GM12873 (cell line): ENCODE measurements at regions not wholly inside any gene's neighbourhood (a gene's known extent, or its start where the extent isn't known, plus 50 kb on each side); places are given as distances from the start of the nearest gene placed in this dataset.

Source experiments
- CTCF ChIP-seq: IDR thresholded peaks from 2 replicates; pipeline ENCODE4 v1.5.1; 2012; ENCODE audit warnings: low read depth, mild to moderate bottlenecking, moderate library complexity, low read length, control low read depth; ENCODE audit not compliant: insufficient read depth; ENCODE audit errors: missing control alignments

GRCh38 chr6:141354191-141354955 lies 778.4 kb upstream of the GJE1 start:
- no peak for TF ChIP-seq CTCF

DNA sequence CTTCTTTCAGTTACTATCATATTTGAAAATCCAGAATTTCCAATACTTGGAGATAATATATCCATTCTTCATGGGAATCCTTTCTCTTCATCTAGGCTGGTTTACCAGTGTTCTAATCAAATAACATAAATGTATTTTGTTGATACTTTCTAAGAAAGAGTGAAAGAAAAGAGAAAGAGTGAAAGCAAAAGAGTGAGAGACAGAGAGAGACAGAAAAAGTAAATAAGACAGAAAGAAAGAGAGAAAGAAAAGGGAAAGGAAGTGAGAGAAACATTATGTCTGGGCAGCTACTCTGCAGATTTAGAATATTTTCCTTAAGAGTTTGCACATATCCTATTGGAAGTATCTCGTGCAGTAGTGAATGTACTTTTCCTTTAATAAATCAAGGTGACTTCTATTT lies 781.0 kb upstream of the GJE1 start:
- TF ChIP-seq CTCF: no peak

DNA sequence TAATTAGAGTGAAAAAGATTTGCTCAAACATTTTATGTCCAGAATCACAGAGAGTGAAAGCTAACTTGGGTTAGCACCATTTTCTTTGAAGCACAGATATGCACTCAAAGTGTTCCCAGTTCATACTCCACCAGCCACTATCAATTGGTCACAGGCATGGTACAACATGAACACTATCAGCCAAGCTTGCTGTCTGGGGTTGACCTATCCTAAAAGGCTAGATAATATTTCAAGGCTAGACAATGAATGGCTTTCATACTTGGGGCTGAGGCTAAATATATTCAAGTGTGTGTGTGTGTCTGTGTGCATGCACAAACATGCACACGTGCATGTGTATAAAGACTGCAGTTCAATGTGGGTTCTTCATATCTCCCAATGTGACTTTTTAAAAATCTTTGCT lies 783.0 kb upstream of the GJE1 start:
- no peak for TF ChIP-seq CTCF

- no peak for TF ChIP-seq CTCF
Measured at GRCh38 chr6:141347906-141348492, 784.7 kb upstream of the GJE1 start.

DNA sequence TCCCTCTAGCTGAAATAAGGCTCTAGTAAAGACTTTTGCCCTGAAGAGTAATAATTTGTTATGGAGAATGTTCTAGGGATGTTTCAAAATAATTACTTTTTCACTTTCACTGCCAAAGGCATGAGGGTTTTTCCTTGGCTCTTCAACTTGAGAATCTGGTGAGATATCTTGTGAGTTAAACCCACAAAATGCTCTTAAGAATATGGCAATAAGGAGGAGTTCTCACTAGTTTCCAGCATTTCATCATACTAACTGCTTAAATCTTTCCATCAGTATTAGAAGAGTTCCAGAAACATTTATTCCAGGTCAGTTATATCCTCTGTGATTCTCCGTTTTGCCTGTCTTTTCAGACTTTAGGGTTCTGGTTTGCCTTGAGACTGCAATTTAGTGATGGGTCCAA lies 785.6 kb upstream of the GJE1 start:
- TF ChIP-seq CTCF: no peak

GRCh38 chr6:141346535-141346934 lies 786.2 kb upstream of the GJE1 start:
- TF ChIP-seq CTCF: no peak

- TF ChIP-seq CTCF: no peak
Measured at GRCh38 chr6:141337191-141337590, 795.5 kb upstream of the GJE1 start.
